Trophoblast cell (in vitro differentiated cells and primary cell): ENCODE measurements at regions not wholly inside any gene's neighbourhood (a gene's known extent, or its start where the extent isn't known, plus 50 kb on each side); places are given as distances from the start of the nearest gene placed in this dataset.

Source experiments
- DNase-seq, 2 donors: peaks; one replicate each; pipeline ENCODE4 v3.0.0-alpha.2; 2016
- H2AFZ ChIP-seq: 2 replicates; pipeline ENCODE4 v1.6.1; 2013; ENCODE audit warnings: low read length, moderate library complexity, mild to moderate bottlenecking; ENCODE audit not compliant: insufficient read depth, poor library complexity
- H2AK5ac ChIP-seq: 2 replicates; pipeline ENCODE4 v1.6.1; 2013; ENCODE audit warnings: mild to moderate bottlenecking, low read length
- H2BK120ac ChIP-seq: 2 replicates; pipeline ENCODE4 v1.6.1; 2013; ENCODE audit warnings: low read length, mild to moderate bottlenecking, moderate library complexity; ENCODE audit not compliant: insufficient read depth, poor library complexity
- H2BK12ac ChIP-seq: 2 replicates; pipeline ENCODE4 v1.6.1; 2013; ENCODE audit warnings: mild to moderate bottlenecking, low read length, moderate library complexity
- H2BK5ac ChIP-seq: 2 replicates; pipeline ENCODE4 v1.6.1; 2013; ENCODE audit warnings: low read length, low read depth, moderate library complexity, mild to moderate bottlenecking; ENCODE audit not compliant: poor library complexity
- H3K14ac ChIP-seq: 2 replicates; pipeline ENCODE4 v1.6.1; 2013; ENCODE audit warnings: mild to moderate bottlenecking, low read length
- H3K18ac ChIP-seq: 2 replicates; pipeline ENCODE4 v1.6.1; 2013; ENCODE audit warnings: mild to moderate bottlenecking, low read length
- H3K23ac ChIP-seq: 2 replicates; pipeline ENCODE4 v1.6.1; 2013; ENCODE audit warnings: low read length
- H3K27ac ChIP-seq: 2 replicates; pipeline ENCODE4 v1.5.1; 2013; ENCODE audit warnings: low read depth, mild to moderate bottlenecking, inconsistent platforms, low read length, moderate library complexity
- H3K27me3 ChIP-seq: 2 replicates; pipeline ENCODE4 v1.6.1; 2013; ENCODE audit warnings: inconsistent platforms, mild to moderate bottlenecking, low read length, moderate library complexity; ENCODE audit not compliant: insufficient read depth
- H3K36me3 ChIP-seq, 2 experiments: 1 replicate in 1 of 2; 2 replicates in 1 of 2; pipeline ENCODE4 v1.6.1; 2013; ENCODE audit warnings: low read length in 2 of 2, mild to moderate bottlenecking in 2 of 2, moderate library complexity in 1 of 2; ENCODE audit not compliant: insufficient read depth in 2 of 2, control insufficient read depth in 1 of 2
- H3K4ac ChIP-seq: 2 replicates; pipeline ENCODE4 v1.6.1; 2013; ENCODE audit warnings: low read depth, mild to moderate bottlenecking, low read length, moderate library complexity
- H3K4me1 ChIP-seq, 2 experiments: 1 replicate in 1 of 2; 2 replicates in 1 of 2; pipeline ENCODE4 v1.6.1; 2013; ENCODE audit warnings: low read length in 2 of 2, mild to moderate bottlenecking in 2 of 2, moderate library complexity in 1 of 2; ENCODE audit not compliant: insufficient read depth in 2 of 2, control insufficient read depth in 1 of 2
- H3K4me2 ChIP-seq: 2 replicates; pipeline ENCODE4 v1.6.1; 2013; ENCODE audit warnings: inconsistent platforms, mild to moderate bottlenecking, low read length, moderate library complexity
- H3K4me3 ChIP-seq: 2 replicates; pipeline ENCODE4 v1.5.1; 2013; ENCODE audit warnings: mild to moderate bottlenecking, low read depth, low read length, inconsistent platforms
- H3K79me1 ChIP-seq: one replicate; pipeline ENCODE4 v1.6.1; 2013; ENCODE audit warnings: low read length
- H3K79me2 ChIP-seq: 2 replicates; pipeline ENCODE4 v1.6.1; 2013; ENCODE audit warnings: low read length, mild to moderate bottlenecking; ENCODE audit not compliant: control insufficient read depth, insufficient read depth, poor library complexity
- H3K9ac ChIP-seq: 2 replicates; pipeline ENCODE4 v1.6.1; 2013; ENCODE audit warnings: mild to moderate bottlenecking, low read length
- H3K9me3 ChIP-seq: 2 replicates; pipeline ENCODE4 v1.6.1; 2013; ENCODE audit warnings: low read depth, mild to moderate bottlenecking, control low read depth, inconsistent platforms, low read length; ENCODE audit not compliant: insufficient read depth
- H4K12ac ChIP-seq: 2 replicates; pipeline ENCODE4 v1.6.1; 2013; ENCODE audit warnings: low read depth, mild to moderate bottlenecking, low read length, moderate library complexity
- H4K8ac ChIP-seq: 2 replicates; pipeline ENCODE4 v1.6.1; 2013; ENCODE audit warnings: low read depth, mild to moderate bottlenecking, low read length, moderate library complexity
- H4K91ac ChIP-seq: one replicate; pipeline ENCODE4 v1.6.1; 2013; ENCODE audit warnings: low read depth, mild to moderate bottlenecking, low read length, moderate library complexity
- WGBS: extraction: QIAGEN DNeasy Blood & Tissue Kit; methylation state at CpG from one replicate; pipeline ENCODE4 v1.1.7; 2013; ENCODE audit warnings: missing lambda C conversion rate; ENCODE audit not compliant: insufficient read length, insufficient coverage; ENCODE audit errors: extremely low coverage; 5-methylcytosine and 5-hydroxymethylcytosine counted together

GRCh38 chr6:23111984-23112383 is 542.6 kb downstream of the HDGFL1 start:
- no peak overlapping the region for H3K14ac ChIP-seq

GRCh38 chr6:23114812-23115504 is 545.6 kb downstream of the HDGFL1 start:
- Histone ChIP-seq H3K9ac (no peak overlapping the region), H3K4me2 (no peak overlapping the region), H2BK120ac (no peak overlapping the region)

More at GRCh38 chr6:23111984-23112383, 542.6 kb downstream of the HDGFL1 start:
- no CpG with 5 or more reads among the region's 1 CpG for WGBS
- H3K9ac ChIP-seq = no peak overlapping the region
- no peaks in the 10 kb centered on the region for H3K79me2 ChIP-seq
- H2AK5ac ChIP-seq = no peak overlapping the region
- peaks cover 2% of the 10 kb centered on the region for H3K9me3 ChIP-seq
- H3K79me1 ChIP-seq = no peaks in the 10 kb centered on the region
- no peak overlapping the region for H3K27ac ChIP-seq
- no peak overlapping the region for H2BK12ac ChIP-seq
- H3K23ac ChIP-seq = no peak overlapping the region
- H2BK120ac ChIP-seq = no peak overlapping the region
- H3K4me2 ChIP-seq = no peak overlapping the region
- no peak overlapping the region for H4K91ac ChIP-seq
- H3K18ac ChIP-seq = no peak overlapping the region
- no peak overlapping the region for H3K4ac ChIP-seq
- no peak overlapping the region for H4K12ac ChIP-seq
- H4K8ac ChIP-seq = no peak overlapping the region
- H3K36me3 ChIP-seq = no peaks in the 10 kb centered on the region
- H3K27me3 ChIP-seq = no peaks in the 10 kb centered on the region
- H2AFZ ChIP-seq = no peak overlapping the region
- H3K4me1 ChIP-seq = no peaks in the 10 kb centered on the region
- H3K4me3 ChIP-seq = no peak overlapping the region
- no peak overlapping the region for H2BK5ac ChIP-seq
- DNase-seq = peak in 1 of 2 donors; percentile 18

GRCh38 chr6:23137611-23138010 is 568.2 kb downstream of the HDGFL1 start:
- Histone ChIP-seq H3K18ac (no peak overlapping the region), H3K4ac (no peak overlapping the region), H3K4me2 (no peak overlapping the region), H2AFZ (no peak overlapping the region), H2AK5ac (no peak overlapping the region), H3K14ac (no peak overlapping the region), H3K79me1 (no peaks in the 10 kb centered on the region), H3K4me3 (no peak overlapping the region), H2BK5ac (no peak overlapping the region), H4K12ac (no peak overlapping the region), H4K91ac (no peak overlapping the region), H3K36me3 (no peaks in the 10 kb centered on the region), H3K23ac (no peak overlapping the region), H3K27ac (no peak overlapping the region), H3K79me2 (no peaks in the 10 kb centered on the region), H3K27me3 (no peaks in the 10 kb centered on the region), H3K4me1 (no peaks in the 10 kb centered on the region), H3K9ac (no peak overlapping the region), H2BK12ac (no peak overlapping the region), H2BK120ac (no peak overlapping the region), H4K8ac (no peak overlapping the region), H3K9me3 (no peaks in the 10 kb centered on the region)
- no peak for DNase-seq
- WGBS = no CpG with 5 or more reads among the region's 1 CpG

More at GRCh38 chr6:23114812-23115504, 545.6 kb downstream of the HDGFL1 start:
- Histone ChIP-seq H3K4ac (no peak overlapping the region), H2BK5ac (no peak overlapping the region), H3K27ac (no peak overlapping the region), H3K4me1 (no peaks in the 10 kb centered on the region), H3K27me3 (no peaks in the 10 kb centered on the region), H3K23ac (no peak overlapping the region), H3K79me2 (no peaks in the 10 kb centered on the region), H3K9me3 (peaks cover 2% of the 10 kb centered on the region), H4K8ac (no peak overlapping the region), H3K18ac (no peak overlapping the region), H2AK5ac (no peak overlapping the region), H4K91ac (no peak overlapping the region), H2AFZ (no peak overlapping the region), H3K79me1 (no peaks in the 10 kb centered on the region), H3K14ac (no peak overlapping the region), H3K36me3 (no peaks in the 10 kb centered on the region), H2BK12ac (no peak overlapping the region), H4K12ac (no peak overlapping the region), H3K4me3 (no peak overlapping the region)
- no peak for DNase-seq
- WGBS = no CpG with 5 or more reads among the region's 6 CpGs

- H3K4me2 ChIP-seq = no peak overlapping the region
- H3K27ac ChIP-seq = no peak overlapping the region
- H3K36me3 ChIP-seq = no peaks in the 10 kb centered on the region
- H3K79me2 ChIP-seq = no peaks in the 10 kb centered on the region
- no peak overlapping the region for H4K12ac ChIP-seq
- H3K79me1 ChIP-seq = no peaks in the 10 kb centered on the region
- H2AK5ac ChIP-seq = no peak overlapping the region
- DNase-seq = no peak
- H3K9ac ChIP-seq = no peak overlapping the region
- no peak overlapping the region for H3K4ac ChIP-seq
- H4K8ac ChIP-seq = no peak overlapping the region
- H2BK12ac ChIP-seq = no peak overlapping the region
- no peak overlapping the region for H2BK5ac ChIP-seq
- H4K91ac ChIP-seq = no peak overlapping the region
- no peaks in the 10 kb centered on the region for H3K9me3 ChIP-seq
- no peaks in the 10 kb centered on the region for H3K27me3 ChIP-seq
- no peak overlapping the region for H3K4me3 ChIP-seq
- H3K4me1 ChIP-seq = no peaks in the 10 kb centered on the region
- H3K23ac ChIP-seq = no peak overlapping the region
- H3K14ac ChIP-seq = no peak overlapping the region
- H2AFZ ChIP-seq = no peak overlapping the region
- H3K18ac ChIP-seq = no peak overlapping the region
- no peak overlapping the region for H2BK120ac ChIP-seq
Measured at GRCh38 chr6:23140871-23141270, 571.5 kb downstream of the HDGFL1 start.
